GM23248 (cell line): ENCODE measurements at regions not wholly inside any gene's neighbourhood (a gene's known extent, or its start where the extent isn't known, plus 50 kb on each side); places are given as distances from the start of the nearest gene placed in this dataset.

ENCODE experiments used
- EZH2 ChIP-seq: fragments of 200-600 bp; sonication (generic); IDR thresholded peaks from 2 replicates; pipeline ENCODE4 v1.6.1; 2018; ENCODE audit warnings: antibody characterized with exemption, mild to moderate bottlenecking; ENCODE audit not compliant: insufficient read depth, poor library complexity, severe bottlenecking
- EZH2phosphoT487 ChIP-seq: fragments of 200-600 bp; sonication (generic); IDR thresholded peaks from 2 replicates; pipeline ENCODE4 v1.6.1; 2018; ENCODE audit warnings: antibody characterized with exemption, moderate library complexity, mild to moderate bottlenecking, low read depth; ENCODE audit not compliant: insufficient read depth

DNA sequence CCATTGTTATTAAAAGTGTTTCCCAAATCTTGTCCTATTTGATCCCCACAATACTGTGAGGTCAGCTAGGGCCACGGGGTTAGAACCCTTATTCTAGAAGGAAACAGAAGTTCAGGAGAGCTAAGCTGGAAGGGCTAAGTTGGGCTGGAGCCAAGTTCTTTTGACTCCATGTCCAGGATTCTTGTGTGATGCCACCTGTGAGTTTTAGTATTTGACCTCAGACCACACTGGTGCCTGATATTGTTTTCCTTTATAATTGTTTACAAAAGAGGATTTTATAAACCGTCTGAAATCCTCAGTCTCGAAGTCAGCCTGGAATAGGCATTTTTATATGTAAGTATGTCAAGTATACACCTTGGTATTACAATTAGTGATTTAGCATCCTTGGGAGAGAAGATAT is 332.7 kb downstream of the CBLN1 start:
- no peak for TF ChIP-seq EZH2phosphoT487
- TF ChIP-seq EZH2, result no peak
